ENCODE measurements at regions not wholly inside any gene's neighbourhood (a gene's known extent, or its start where the extent isn't known, plus 50 kb on each side); places are given as distances from the start of the nearest gene placed in this dataset.

DNA sequence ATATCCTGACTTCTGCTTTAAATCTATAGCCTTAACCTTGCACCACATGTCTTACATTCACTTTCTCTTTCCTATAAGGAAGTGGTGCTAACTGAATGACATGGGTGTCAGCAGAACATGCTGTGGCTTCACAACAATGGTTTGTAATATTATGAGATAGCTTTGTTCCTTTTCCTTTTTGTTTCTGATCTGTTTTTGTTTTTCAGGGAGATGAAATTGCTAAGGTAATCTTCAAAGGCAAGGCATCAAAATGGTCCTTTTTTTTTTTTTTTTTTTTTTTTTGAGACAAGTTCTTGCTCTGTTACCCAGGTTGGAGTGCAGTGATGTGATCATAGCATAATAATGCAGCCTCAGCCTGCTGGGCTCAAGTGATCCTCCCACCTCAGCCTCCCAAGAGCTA is 53.6 kb upstream of the RANBP6 start:
- Histone ChIP-seq H3K9ac (ENCODE audit: low read length) (no peak overlapping the region), H3K4me2 (ENCODE audit: low read length) (no peak overlapping the region), H4K20me1 (ENCODE audit: insufficient read depth, low read length) (no peaks in the 10 kb centered on the region), H3K27ac (ENCODE audit: low read depth, low read length) (no peak overlapping the region), H3K4me1 (ENCODE audit: insufficient read depth, low read length) (no peaks in the 10 kb centered on the region), H3K36me3 (ENCODE audit: insufficient read depth, low read length) (no peaks in the 10 kb centered on the region), H2AFZ (ENCODE audit: low read depth, low read length) (no peak overlapping the region), H3K9me3 (ENCODE audit: insufficient read depth, low read depth, low read length) (no peaks in the 10 kb centered on the region), H3K4me3 (ENCODE audit: insufficient read depth, low read depth, low read length) (no peak overlapping the region), H3K79me2 (ENCODE audit: insufficient read depth, low read length) (no peaks in the 10 kb centered on the region), H3K27me3 (ENCODE audit: insufficient read depth, low read length) (peaks cover 3% of the 10 kb centered on the region)
- H3K9me3 Mint-ChIP-seq (ENCODE audit: unreplicated experiment), result peaks cover 2% of the 10 kb centered on the region
- no peak for FAIRE-seq
- peaks cover 2% of the 10 kb centered on the region for H3K27me3 Mint-ChIP-seq (ENCODE audit: low read depth, unreplicated experiment)
- no peaks in the 10 kb centered on the region for H3K4me1 Mint-ChIP-seq (ENCODE audit: low read depth, unreplicated experiment)
- TF ChIP-seq, protein P1, sequence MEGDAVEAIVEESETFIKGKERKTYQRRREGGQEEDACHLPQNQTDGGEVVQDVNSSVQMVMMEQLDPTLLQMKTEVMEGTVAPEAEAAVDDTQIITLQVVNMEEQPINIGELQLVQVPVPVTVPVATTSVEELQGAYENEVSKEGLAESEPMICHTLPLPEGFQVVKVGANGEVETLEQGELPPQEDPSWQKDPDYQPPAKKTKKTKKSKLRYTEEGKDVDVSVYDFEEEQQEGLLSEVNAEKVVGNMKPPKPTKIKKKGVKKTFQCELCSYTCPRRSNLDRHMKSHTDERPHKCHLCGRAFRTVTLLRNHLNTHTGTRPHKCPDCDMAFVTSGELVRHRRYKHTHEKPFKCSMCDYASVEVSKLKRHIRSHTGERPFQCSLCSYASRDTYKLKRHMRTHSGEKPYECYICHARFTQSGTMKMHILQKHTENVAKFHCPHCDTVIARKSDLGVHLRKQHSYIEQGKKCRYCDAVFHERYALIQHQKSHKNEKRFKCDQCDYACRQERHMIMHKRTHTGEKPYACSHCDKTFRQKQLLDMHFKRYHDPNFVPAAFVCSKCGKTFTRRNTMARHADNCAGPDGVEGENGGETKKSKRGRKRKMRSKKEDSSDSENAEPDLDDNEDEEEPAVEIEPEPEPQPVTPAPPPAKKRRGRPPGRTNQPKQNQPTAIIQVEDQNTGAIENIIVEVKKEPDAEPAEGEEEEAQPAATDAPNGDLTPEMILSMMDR (IDR thresholded peaks at IDR 0.05; ENCODE audit: insufficient read depth, low read depth, low read length), result no peak
- TF ChIP-seq EZH2 (IDR thresholded peaks at IDR 0.05; ENCODE audit: insufficient read depth, low read length), result no peak
- no peaks in the 10 kb centered on the region for H3K36me3 Mint-ChIP-seq (ENCODE audit: low read depth, unreplicated experiment)
- DNase-seq (ENCODE audit: low read depth), result no peak
- no peak overlapping the region for H3K27ac Mint-ChIP-seq (ENCODE audit: unreplicated experiment)
- no peak overlapping the region for H3K4me3 Mint-ChIP-seq (ENCODE audit: unreplicated experiment)

DNA sequence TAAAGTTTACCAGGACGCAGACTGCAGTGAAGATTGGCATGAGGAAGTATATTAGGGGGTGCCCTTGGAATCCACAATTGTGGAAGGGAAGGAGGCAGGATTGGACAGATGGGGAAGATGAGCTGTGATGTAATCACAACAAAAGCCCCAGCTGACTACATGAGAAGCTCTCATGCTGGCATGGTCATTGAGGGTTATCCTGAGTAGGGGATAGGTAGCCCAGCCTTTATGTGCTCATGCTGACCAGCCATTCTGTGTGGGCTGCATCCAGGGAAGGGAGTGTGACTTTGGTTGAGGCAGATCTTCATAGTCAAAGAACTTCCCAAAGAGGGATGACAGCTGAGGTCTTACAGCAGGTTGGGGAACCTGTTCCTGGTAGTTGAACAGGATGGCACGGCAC is 52.0 kb upstream of the RANBP6 start:
- Histone ChIP-seq H3K9me3 (ENCODE audit: insufficient read depth, low read depth, low read length) (no peaks in the 10 kb centered on the region), H3K27me3 (ENCODE audit: insufficient read depth, low read length) (peaks cover 3% of the 10 kb centered on the region), H3K4me3 (ENCODE audit: insufficient read depth, low read depth, low read length) (no peak overlapping the region), H3K27ac (ENCODE audit: low read depth, low read length) (no peak overlapping the region), H3K9ac (ENCODE audit: low read length) (no peak overlapping the region), H3K36me3 (ENCODE audit: insufficient read depth, low read length) (no peaks in the 10 kb centered on the region), H4K20me1 (ENCODE audit: insufficient read depth, low read length) (no peaks in the 10 kb centered on the region), H2AFZ (ENCODE audit: low read depth, low read length) (no peak overlapping the region), H3K4me2 (ENCODE audit: low read length) (no peak overlapping the region), H3K79me2 (ENCODE audit: insufficient read depth, low read length) (no peaks in the 10 kb centered on the region), H3K4me1 (ENCODE audit: insufficient read depth, low read length) (no peaks in the 10 kb centered on the region)
- no peak overlapping the region for H3K4me3 Mint-ChIP-seq (ENCODE audit: unreplicated experiment)
- no peak overlapping the region for H3K27ac Mint-ChIP-seq (ENCODE audit: unreplicated experiment)
- TF ChIP-seq, protein P1 (IDR thresholded peaks at IDR 0.05; ENCODE audit: insufficient read depth, low read depth, low read length), result no peak
- TF ChIP-seq EZH2 (IDR thresholded peaks at IDR 0.05; ENCODE audit: insufficient read depth, low read length), result no peak
- no peaks in the 10 kb centered on the region for H3K36me3 Mint-ChIP-seq (ENCODE audit: low read depth, unreplicated experiment)
- no peaks in the 10 kb centered on the region for H3K4me1 Mint-ChIP-seq (ENCODE audit: low read depth, unreplicated experiment)
- FAIRE-seq (no peak), DNase-seq (ENCODE audit: low read depth) (no peak)
- H3K27me3 Mint-ChIP-seq (ENCODE audit: low read depth, unreplicated experiment), result peaks cover 2% of the 10 kb centered on the region
- peaks cover 2% of the 10 kb centered on the region for H3K9me3 Mint-ChIP-seq (ENCODE audit: unreplicated experiment)
